ENCODE measurements at regions not wholly inside any gene's neighbourhood (a gene's known extent, or its start where the extent isn't known, plus 50 kb on each side); places are given as distances from the start of the nearest gene placed in this dataset.

DNA sequence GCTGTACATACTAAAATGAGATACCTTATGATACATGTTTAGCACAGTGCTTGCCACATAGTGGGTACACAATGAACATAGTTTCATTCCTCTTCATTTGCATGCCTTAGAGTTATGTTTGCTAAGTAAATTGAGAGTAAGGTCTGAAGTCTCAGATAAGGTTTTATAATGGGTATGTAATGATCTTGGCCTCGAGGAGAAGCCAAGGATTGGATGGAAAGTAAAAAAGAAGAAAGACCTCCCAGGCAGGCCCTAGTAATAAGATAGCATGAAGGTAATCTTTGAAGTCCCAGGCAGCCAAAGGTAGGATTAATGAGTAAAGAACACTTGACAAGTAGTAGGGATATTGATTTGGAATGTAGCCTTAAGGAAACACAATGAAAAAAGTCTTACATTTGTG, 55.8 kb upstream of the TSPAN7 start:
- TF ChIP-seq RCOR1 (IDR thresholded peaks at IDR 0.05; ENCODE audit: low read depth, low read length) (no peak), POLR2A (IDR thresholded peaks at IDR 0.05; ENCODE audit: low read length) (no peak), RNF2 (IDR thresholded peaks at IDR 0.05; ENCODE audit: borderline replicate concordance, low read depth) (no peak), RAD21 (conservative IDR thresholded peaks at IDR 0.05 in 1 of 2, IDR thresholded peaks at IDR 0.05 in 1 of 2) (no peak), JUN (IDR thresholded peaks at IDR 0.05) (no peak), PHF8 (IDR thresholded peaks at IDR 0.05; ENCODE audit: borderline replicate concordance, low read depth) (no peak), JUNB (IDR thresholded peaks at IDR 0.05) (no peak), HDAC2 (IDR thresholded peaks at IDR 0.05) (no peak), BHLHE40 (IDR thresholded peaks at IDR 0.05; ENCODE audit: low read depth, low read length) (no peak)
- TF ChIP-seq, protein P1, sequence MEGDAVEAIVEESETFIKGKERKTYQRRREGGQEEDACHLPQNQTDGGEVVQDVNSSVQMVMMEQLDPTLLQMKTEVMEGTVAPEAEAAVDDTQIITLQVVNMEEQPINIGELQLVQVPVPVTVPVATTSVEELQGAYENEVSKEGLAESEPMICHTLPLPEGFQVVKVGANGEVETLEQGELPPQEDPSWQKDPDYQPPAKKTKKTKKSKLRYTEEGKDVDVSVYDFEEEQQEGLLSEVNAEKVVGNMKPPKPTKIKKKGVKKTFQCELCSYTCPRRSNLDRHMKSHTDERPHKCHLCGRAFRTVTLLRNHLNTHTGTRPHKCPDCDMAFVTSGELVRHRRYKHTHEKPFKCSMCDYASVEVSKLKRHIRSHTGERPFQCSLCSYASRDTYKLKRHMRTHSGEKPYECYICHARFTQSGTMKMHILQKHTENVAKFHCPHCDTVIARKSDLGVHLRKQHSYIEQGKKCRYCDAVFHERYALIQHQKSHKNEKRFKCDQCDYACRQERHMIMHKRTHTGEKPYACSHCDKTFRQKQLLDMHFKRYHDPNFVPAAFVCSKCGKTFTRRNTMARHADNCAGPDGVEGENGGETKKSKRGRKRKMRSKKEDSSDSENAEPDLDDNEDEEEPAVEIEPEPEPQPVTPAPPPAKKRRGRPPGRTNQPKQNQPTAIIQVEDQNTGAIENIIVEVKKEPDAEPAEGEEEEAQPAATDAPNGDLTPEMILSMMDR (IDR thresholded peaks at IDR 0.05): no peak
- TF ChIP-seq, protein P2, sequence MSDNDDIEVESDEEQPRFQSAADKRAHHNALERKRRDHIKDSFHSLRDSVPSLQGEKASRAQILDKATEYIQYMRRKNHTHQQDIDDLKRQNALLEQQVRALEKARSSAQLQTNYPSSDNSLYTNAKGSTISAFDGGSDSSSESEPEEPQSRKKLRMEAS (IDR thresholded peaks at IDR 0.05): no peak
- TF ChIP-seq, protein P3, sequence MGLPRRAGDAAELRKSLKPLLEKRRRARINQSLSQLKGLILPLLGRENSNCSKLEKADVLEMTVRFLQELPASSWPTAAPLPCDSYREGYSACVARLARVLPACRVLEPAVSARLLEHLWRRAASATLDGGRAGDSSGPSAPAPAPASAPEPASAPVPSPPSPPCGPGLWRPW (IDR thresholded peaks at IDR 0.05): no peak

Data from A549 (cell line).